DMS114 treated with DMSO at 0.1 percent for 48 hours (cell line): ENCODE measurements at regions not wholly inside any gene's neighbourhood (a gene's known extent, or its start where the extent isn't known, plus 50 kb on each side); places are given as distances from the start of the nearest gene placed in this dataset.
"Not testable (repeated sequence)": the region's sequence is repeated elsewhere in the genome, so short reads cannot be mapped to it uniquely, and the experiment has no call there.

Experiments
- DNase-seq: peaks from one replicate; lab custom pipeline; 2025; ENCODE audit not compliant: unreplicated experiment; lab: John Stamatoyannopoulos, UW

GRCh38 chr12:126908765-126909142, 1358.2 kb upstream of the TMEM132C start:
- no peak for DNase-seq

GRCh38 chr12:126910570-126910969, 1356.4 kb upstream of the TMEM132C start:
- DNase-seq, result no peak

- DNase-seq, result no peak
Observed at GRCh38 chr12:126912111-126912510, 1354.9 kb upstream of the TMEM132C start.

GRCh38 chr12:126914170-126914793, 1352.7 kb upstream of the TMEM132C start:
- DNase-seq, result no peak

GRCh38 chr12:126915309-126915708, 1351.7 kb upstream of the TMEM132C start:
- no peak for DNase-seq

GRCh38 chr12:126926023-126926594, 1340.9 kb upstream of the TMEM132C start:
- no peak for DNase-seq

GRCh38 chr12:126930234-126930633, 1336.7 kb upstream of the TMEM132C start:
- DNase-seq, result no peak

- DNase-seq, result no peak
Observed at GRCh38 chr12:126932156-126932555, 1334.8 kb upstream of the TMEM132C start.

GRCh38 chr12:126935435-126935834, 1331.5 kb upstream of the TMEM132C start:
- DNase-seq, result no peak

GRCh38 chr12:126936181-126936851, 1330.7 kb upstream of the TMEM132C start:
- DNase-seq, result no peak

GRCh38 chr12:126937431-126937830, 1329.5 kb upstream of the TMEM132C start:
- DNase-seq, result no peak

GRCh38 chr12:126944684-126945083, 1322.3 kb upstream of the TMEM132C start:
- no peak for DNase-seq

GRCh38 chr12:126946958-126947357, 1320.0 kb upstream of the TMEM132C start:
- not testable (repeated sequence) for DNase-seq

GRCh38 chr12:126949558-126949957, 1317.4 kb upstream of the TMEM132C start:
- no peak for DNase-seq

GRCh38 chr12:126950266-126950665, 1316.7 kb upstream of the TMEM132C start:
- no peak for DNase-seq

- DNase-seq, result no peak
Observed at GRCh38 chr12:126952096-126953007, 1314.6 kb upstream of the TMEM132C start.

- DNase-seq, result no peak
Observed at GRCh38 chr12:126953365-126953889, 1313.5 kb upstream of the TMEM132C start.

- DNase-seq, result no peak
Observed at GRCh38 chr12:126960221-126960620, 1306.7 kb upstream of the TMEM132C start.

GRCh38 chr12:126960709-126961108, 1306.3 kb upstream of the TMEM132C start:
- DNase-seq, result no peak

- DNase-seq, result no peak
Observed at GRCh38 chr12:126963825-126964224, 1303.1 kb upstream of the TMEM132C start.

- no peak for DNase-seq
Observed at GRCh38 chr12:126966498-126966897, 1300.5 kb upstream of the TMEM132C start.
